HL-60 (cell line): ENCODE measurements at regions not wholly inside any gene's neighbourhood (a gene's known extent, or its start where the extent isn't known, plus 50 kb on each side); places are given as distances from the start of the nearest gene placed in this dataset.
A peak's percentile ranks its signal among the peaks of the same experiment; 100 is the strongest.

Experiments
- DNase-seq, 2 experiments: peaks; one replicate each; pipeline ENCODE4 v3.0.0-alpha.2; 2010 to 2020; ENCODE audit warnings: low read depth in 1 of 2, low spot score in 1 of 2
- H3K27ac ChIP-seq: fragments of 250-450 bp; sonication (Bioruptor Pico); replicated peaks from 2 replicates; pipeline ENCODE4 v1.5.1; 2020; ENCODE audit warnings: mild to moderate bottlenecking, moderate library complexity
- H3K27me3 ChIP-seq: fragments of 250-450 bp; sonication (Bioruptor Pico); 2 replicates; pipeline ENCODE4 v1.5.1; 2021; ENCODE audit warnings: mild to moderate bottlenecking, moderate library complexity; ENCODE audit not compliant: insufficient read depth, poor library complexity, severe bottlenecking
- H3K4me3 ChIP-seq: replicated peaks from 2 replicates; pipeline ENCODE4 v1.5.1; 2011; ENCODE audit warnings: mild to moderate bottlenecking, control low read depth, low read length; ENCODE audit not compliant: insufficient read depth
- GABPA ChIP-seq: IDR thresholded peaks from 2 replicates; pipeline ENCODE4 v1.6.1; 2012; ENCODE audit warnings: low read depth
- POLR2AphosphoS5 ChIP-seq: IDR thresholded peaks from 2 replicates; pipeline ENCODE4 v1.6.1; 2012; ENCODE audit warnings: low read depth
- SPI1 ChIP-seq: IDR thresholded peaks from 2 replicates; pipeline ENCODE4 v1.6.1; 2012; ENCODE audit warnings: low read depth, mild to moderate bottlenecking, borderline replicate concordance
- TF ChIP-seq, protein P1 (sequence below): IDR thresholded peaks from 2 replicates; pipeline ENCODE4 v1.6.1; 2012; ENCODE audit warnings: low read depth; ENCODE audit not compliant: insufficient replicate concordance
- TF ChIP-seq, protein P2 (sequence below): IDR thresholded peaks from one replicate; pipeline ENCODE4 v1.5.1; 2011; ENCODE audit warnings: low read length, control low read depth, inconsistent platforms; ENCODE audit not compliant: insufficient read depth

DNA sequence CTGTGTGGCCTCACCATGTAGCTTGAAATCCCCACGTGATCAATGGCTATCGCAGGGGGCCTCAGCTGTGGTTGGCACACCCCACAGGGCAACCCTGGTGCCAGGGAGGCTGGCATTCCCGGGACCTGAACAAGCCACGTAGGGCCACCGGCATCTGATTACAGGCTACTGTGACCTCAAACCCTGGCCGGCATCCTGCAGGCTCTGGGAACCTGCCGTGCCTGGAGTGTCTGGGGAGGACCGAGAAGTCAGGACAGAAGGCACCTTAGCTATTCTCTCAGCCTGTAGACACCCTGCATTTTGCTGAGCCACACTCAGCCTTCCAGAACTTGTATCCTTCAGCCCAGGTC lies 213.0 kb downstream of the GLI2 start:
- no peak for DNase-seq
- Histone ChIP-seq H3K4me3 (no peak overlapping the region), H3K27me3 (no peaks in the 10 kb centered on the region), H3K27ac (no peak overlapping the region)
- TF ChIP-seq SPI1 (no peak), GABPA (no peak), POLR2AphosphoS5 (no peak)
- TF ChIP-seq, protein P1, sequence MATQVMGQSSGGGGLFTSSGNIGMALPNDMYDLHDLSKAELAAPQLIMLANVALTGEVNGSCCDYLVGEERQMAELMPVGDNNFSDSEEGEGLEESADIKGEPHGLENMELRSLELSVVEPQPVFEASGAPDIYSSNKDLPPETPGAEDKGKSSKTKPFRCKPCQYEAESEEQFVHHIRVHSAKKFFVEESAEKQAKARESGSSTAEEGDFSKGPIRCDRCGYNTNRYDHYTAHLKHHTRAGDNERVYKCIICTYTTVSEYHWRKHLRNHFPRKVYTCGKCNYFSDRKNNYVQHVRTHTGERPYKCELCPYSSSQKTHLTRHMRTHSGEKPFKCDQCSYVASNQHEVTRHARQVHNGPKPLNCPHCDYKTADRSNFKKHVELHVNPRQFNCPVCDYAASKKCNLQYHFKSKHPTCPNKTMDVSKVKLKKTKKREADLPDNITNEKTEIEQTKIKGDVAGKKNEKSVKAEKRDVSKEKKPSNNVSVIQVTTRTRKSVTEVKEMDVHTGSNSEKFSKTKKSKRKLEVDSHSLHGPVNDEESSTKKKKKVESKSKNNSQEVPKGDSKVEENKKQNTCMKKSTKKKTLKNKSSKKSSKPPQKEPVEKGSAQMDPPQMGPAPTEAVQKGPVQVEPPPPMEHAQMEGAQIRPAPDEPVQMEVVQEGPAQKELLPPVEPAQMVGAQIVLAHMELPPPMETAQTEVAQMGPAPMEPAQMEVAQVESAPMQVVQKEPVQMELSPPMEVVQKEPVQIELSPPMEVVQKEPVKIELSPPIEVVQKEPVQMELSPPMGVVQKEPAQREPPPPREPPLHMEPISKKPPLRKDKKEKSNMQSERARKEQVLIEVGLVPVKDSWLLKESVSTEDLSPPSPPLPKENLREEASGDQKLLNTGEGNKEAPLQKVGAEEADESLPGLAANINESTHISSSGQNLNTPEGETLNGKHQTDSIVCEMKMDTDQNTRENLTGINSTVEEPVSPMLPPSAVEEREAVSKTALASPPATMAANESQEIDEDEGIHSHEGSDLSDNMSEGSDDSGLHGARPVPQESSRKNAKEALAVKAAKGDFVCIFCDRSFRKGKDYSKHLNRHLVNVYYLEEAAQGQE, result no peak
- TF ChIP-seq, protein P2, sequence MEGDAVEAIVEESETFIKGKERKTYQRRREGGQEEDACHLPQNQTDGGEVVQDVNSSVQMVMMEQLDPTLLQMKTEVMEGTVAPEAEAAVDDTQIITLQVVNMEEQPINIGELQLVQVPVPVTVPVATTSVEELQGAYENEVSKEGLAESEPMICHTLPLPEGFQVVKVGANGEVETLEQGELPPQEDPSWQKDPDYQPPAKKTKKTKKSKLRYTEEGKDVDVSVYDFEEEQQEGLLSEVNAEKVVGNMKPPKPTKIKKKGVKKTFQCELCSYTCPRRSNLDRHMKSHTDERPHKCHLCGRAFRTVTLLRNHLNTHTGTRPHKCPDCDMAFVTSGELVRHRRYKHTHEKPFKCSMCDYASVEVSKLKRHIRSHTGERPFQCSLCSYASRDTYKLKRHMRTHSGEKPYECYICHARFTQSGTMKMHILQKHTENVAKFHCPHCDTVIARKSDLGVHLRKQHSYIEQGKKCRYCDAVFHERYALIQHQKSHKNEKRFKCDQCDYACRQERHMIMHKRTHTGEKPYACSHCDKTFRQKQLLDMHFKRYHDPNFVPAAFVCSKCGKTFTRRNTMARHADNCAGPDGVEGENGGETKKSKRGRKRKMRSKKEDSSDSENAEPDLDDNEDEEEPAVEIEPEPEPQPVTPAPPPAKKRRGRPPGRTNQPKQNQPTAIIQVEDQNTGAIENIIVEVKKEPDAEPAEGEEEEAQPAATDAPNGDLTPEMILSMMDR, result no peak

DNA sequence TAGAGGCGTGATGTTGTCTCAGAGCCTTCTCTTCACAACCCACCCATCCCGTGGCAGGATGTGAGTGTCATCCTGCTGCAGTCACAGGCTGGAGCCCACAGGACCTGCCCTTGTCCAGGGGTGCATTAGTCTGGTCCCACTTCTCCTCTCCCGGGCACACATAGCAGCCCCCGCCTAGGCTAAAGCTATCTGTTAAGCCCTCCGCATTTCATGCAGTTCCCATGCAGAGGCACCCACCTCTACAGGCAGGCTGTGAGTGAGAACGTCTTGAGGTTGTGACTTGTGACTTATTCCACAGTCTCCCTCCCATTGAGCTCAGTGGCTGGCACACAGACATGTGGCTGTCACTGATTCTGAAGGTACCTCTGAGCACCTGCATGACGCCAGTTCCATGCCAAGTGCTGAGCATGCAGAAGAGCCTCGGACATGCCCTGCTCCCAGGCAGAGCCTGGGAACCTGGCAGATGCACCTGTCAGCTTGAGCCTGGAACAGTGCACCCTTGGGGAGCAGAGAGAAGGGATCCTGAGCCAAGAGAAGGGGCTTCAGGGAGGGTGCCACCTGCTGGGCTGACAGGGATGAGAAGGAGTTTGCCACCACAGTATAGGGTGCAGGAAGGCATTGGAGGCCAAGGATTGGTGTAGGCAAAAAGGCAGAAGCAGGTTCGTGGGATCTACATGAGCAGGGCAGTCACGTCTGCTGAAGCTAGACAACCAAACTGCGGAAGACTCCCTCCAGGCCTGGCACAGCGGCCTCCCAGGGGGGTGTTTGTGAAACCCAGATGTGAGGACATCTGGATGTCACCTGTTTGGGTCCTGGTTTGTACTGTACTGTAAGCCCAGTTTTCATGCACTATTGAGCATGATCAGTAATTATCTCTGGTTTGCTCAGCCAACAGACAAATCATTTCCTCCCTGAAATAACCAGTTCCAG lies 213.6 kb downstream of the GLI2 start:
- Histone ChIP-seq H3K4me3 (no peak overlapping the region), H3K27ac (no peak overlapping the region), H3K27me3 (no peaks in the 10 kb centered on the region)
- TF ChIP-seq, protein P1, result no peak
- TF ChIP-seq POLR2AphosphoS5 (no peak), SPI1 (no peak), GABPA (no peak)
- TF ChIP-seq, protein P2, result no peak
- DNase-seq, result peak in 1 of 2 experiments; percentile 9

DNA sequence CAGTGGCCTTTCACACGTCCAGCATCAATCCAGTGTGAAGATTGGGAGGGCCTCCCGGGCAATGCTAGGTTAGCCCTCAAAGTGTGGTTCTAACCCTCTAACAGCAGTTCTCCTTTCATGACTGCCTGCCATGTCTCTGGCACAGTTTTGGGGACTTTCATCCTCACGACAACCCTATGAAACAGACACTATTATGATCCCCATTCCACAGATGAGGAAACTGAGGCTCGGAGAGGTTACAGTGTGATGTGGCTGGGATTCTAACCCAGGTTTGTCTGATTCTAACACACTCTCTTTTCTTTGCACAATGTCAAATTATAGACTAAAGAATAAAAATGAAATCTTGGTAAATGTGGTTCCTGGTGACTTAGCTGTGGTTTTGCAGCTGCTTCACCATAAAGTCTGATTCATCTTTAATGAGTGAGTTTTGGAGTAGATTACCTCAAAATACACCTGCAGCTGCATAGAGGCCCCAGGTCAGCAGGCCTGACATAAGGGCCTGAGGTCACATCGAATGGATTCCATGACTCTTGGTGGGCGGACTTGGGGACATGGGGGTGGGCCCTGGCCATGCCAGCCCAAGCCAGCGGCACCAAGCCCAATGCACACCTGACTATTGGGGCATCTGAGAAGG lies 214.4 kb downstream of the GLI2 start:
- no peak for DNase-seq
- TF ChIP-seq, protein P1, result no peak
- no peak for TF ChIP-seq POLR2AphosphoS5
- TF ChIP-seq GABPA, result no peak
- no peak for TF ChIP-seq SPI1
- TF ChIP-seq, protein P2, result no peak
- Histone ChIP-seq H3K27me3 (no peaks in the 10 kb centered on the region), H3K4me3 (no peak overlapping the region), H3K27ac (no peak overlapping the region)
